PFSK-1 (cell line): ENCODE measurements at regions not wholly inside any gene's neighbourhood (a gene's known extent, or its start where the extent isn't known, plus 50 kb on each side); places are given as distances from the start of the nearest gene placed in this dataset.

Experiments
- FOXP2 ChIP-seq: optimal IDR thresholded peaks from 2 replicates; pipeline ENCODE3; 2011; ENCODE audit warnings: borderline replicate concordance, control low read depth, inconsistent platforms; ENCODE audit not compliant: insufficient read depth; ENCODE audit errors: extremely low read length, extremely low read depth
- POLR2AphosphoS5 ChIP-seq: IDR thresholded peaks from 2 replicates; pipeline ENCODE4 v1.6.1; 2012; ENCODE audit warnings: low read depth, mild to moderate bottlenecking, control low read depth, low read length, moderate library complexity
- SIN3A ChIP-seq: IDR thresholded peaks from 2 replicates; pipeline ENCODE4 v1.6.1; 2012; ENCODE audit warnings: mild to moderate bottlenecking, low read length, moderate library complexity, borderline replicate concordance; ENCODE audit not compliant: insufficient read depth
- TAF1 ChIP-seq: IDR thresholded peaks from 2 replicates; pipeline ENCODE4 v1.6.1; 2012; ENCODE audit warnings: low read length, control low read depth, borderline replicate concordance; ENCODE audit not compliant: insufficient read depth
- TF ChIP-seq, protein P1 (sequence below), 2 experiments: IDR thresholded peaks; 2 replicates each; pipeline versions ENCODE4 v1.6.1 to v1.8.0; 2011 to 2012; ENCODE audit warnings: low read depth in 2 of 2, low read length in 2 of 2, control low read depth in 1 of 2, inconsistent platforms in 1 of 2, mild to moderate bottlenecking in 1 of 2, moderate library complexity in 1 of 2; ENCODE audit not compliant: insufficient read depth in 1 of 2

DNA sequence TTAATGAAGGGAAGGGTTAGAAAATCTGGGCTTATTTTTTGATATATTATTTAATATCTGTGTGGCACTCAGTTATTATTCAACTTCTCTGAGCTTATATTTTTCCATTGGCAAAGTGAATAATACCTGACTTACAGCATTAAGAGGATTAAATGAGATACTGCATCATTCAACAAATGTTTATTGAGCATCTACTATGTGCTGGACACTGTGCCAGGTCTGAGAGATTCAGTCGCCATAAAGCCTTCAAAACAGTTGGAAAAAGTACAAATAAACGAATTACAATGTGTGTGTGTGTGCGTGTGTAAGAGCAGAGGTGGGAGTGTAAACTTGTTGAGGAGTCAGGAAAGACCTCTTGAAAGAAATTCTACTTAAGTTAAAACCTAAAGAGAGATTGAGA, 87.9 kb upstream of the CD53 start:
- TF ChIP-seq FOXP2 (no peak), TAF1 (no peak), SIN3A (no peak), POLR2AphosphoS5 (no peak)
- TF ChIP-seq, protein P1, sequence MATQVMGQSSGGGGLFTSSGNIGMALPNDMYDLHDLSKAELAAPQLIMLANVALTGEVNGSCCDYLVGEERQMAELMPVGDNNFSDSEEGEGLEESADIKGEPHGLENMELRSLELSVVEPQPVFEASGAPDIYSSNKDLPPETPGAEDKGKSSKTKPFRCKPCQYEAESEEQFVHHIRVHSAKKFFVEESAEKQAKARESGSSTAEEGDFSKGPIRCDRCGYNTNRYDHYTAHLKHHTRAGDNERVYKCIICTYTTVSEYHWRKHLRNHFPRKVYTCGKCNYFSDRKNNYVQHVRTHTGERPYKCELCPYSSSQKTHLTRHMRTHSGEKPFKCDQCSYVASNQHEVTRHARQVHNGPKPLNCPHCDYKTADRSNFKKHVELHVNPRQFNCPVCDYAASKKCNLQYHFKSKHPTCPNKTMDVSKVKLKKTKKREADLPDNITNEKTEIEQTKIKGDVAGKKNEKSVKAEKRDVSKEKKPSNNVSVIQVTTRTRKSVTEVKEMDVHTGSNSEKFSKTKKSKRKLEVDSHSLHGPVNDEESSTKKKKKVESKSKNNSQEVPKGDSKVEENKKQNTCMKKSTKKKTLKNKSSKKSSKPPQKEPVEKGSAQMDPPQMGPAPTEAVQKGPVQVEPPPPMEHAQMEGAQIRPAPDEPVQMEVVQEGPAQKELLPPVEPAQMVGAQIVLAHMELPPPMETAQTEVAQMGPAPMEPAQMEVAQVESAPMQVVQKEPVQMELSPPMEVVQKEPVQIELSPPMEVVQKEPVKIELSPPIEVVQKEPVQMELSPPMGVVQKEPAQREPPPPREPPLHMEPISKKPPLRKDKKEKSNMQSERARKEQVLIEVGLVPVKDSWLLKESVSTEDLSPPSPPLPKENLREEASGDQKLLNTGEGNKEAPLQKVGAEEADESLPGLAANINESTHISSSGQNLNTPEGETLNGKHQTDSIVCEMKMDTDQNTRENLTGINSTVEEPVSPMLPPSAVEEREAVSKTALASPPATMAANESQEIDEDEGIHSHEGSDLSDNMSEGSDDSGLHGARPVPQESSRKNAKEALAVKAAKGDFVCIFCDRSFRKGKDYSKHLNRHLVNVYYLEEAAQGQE (IDR thresholded peaks at IDR 0.05; ENCODE audit: insufficient read depth in 1 of 2, low read depth in 2 of 2, low read length in 2 of 2) = no peak
